Smooth muscle cell of the brain vasculature (primary cell): ENCODE measurements at regions not wholly inside any gene's neighbourhood (a gene's known extent, or its start where the extent isn't known, plus 50 kb on each side); places are given as distances from the start of the nearest gene placed in this dataset.

Experiments used
- DNase-seq: peaks from one replicate; pipeline ENCODE4 v3.0.0-alpha.2; 2012; ENCODE audit warnings: low read depth, low spot score

DNA sequence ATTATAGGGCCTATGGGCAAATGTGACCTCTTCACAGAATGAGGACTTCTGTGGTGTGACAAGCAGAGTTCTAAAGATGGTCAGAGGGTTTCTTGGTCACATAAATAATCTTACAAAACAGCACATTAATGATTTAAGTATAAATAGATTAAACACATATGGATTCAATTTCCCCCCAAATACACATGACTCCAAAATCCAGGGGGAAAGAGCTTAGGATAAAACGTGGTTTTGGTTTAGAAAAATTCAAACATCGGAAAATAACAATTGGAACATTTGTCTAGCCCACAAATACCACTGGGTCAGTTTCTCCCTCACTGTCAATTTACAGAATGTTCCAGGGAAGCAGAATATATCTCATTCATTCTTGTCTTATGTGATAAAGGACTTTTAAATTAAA lies 283.1 kb downstream of the COG6 start:
- DNase-seq, result no peak

DNA sequence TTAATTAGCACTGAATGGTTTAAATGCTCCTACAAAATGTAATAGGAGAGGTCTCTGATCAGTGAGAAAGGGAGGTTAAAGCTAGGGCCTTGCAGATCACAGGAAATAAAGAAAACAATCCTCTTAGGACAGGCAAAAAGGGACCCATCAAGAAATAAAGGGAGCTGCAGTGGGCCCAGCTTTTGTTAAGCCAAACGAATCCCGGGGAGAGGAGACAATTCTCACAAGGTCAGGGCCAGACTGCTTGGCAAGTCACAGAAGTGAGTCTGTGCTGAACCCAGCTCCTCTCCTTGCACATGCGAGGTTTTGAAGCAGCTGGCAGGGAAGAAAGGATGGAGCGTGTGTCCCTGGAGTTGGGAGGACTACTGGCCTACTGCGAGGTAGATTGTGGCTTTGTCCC lies 285.8 kb downstream of the COG6 start:
- DNase-seq, result no peak

DNA sequence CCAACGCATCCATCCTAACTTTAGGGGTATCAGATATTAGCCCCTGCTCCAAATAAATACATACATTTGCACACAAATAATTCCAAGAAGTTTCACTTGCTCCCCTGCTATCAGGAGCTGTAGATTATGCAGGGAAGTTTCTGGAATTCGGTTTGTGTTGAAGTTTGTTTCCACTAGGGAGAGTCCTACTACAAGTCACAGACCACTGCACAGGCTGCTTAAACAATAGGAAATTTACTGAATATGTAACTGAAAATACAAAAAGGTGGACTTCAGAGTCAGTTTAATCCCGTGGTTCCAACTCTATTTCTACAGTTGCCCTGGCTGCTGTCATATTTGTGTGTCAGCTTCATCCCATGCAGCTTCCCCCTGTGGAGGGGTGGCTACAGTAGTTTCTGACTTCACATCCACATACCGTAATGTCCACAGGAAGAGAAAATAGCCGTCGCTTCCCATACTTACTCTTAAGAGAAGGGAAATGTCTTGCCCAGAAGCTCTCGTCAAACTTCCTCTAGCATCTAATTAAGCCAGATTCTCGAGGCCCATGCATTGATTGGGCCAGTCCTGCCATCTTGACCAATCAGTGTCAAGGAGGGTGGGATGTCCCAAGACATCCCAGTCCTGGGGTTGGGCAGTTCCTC lies 286.6 kb downstream of the COG6 start:
- no peak for DNase-seq

DNA sequence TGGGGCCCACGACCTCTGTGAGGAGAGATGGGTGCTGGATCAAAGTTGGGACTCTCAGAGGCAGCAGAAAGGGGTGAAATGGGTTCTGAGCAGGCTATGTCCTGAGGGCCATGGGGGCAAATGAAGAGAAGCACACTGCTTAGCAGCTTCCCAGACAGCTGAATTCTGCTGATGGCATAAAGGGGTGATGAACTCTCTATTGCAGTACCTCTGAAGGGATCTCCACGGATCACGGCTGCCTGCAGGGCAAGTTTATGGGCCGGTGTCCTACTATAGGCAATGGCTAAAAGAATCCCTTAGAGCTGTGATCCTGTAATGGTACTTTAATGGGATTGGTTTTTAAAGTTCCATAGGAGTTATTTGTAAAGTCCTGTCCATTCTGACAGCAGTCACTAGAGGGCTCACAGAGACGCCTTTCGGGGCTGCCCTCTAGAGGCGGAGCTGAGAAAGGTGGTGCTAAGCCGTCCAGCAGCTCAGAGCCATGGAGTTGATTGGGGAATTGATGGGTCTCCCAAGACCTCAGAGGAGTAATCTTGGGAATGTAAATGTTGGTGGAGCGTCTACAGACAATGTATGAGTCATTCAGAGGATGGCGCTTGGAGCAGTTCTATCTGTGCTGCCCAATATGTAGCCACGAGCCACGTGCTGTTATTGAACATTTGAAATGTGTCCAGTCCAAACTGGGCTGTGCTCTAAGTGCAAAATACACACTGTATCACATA lies 287.3 kb downstream of the COG6 start:
- DNase-seq, result peak; percentile 36

DNA sequence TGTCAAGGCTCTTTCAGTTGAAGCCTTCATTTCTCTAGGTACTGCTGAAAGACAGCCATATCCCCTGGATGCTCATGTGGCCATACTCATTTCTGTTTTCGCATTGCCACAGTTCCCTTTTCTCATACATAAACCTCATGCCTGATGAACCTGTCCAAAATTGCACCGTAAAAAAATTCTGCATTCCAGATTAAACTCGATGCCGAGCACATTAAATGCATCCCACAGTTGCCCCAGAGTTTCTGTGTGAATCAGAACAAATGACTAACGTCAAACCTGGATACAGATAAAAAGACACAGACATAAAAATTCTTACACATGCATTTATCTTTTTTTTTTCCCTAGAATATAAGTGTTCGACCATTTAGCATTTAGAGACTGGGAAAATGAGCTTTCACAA lies 288.2 kb downstream of the COG6 start:
- DNase-seq, result no peak

DNA sequence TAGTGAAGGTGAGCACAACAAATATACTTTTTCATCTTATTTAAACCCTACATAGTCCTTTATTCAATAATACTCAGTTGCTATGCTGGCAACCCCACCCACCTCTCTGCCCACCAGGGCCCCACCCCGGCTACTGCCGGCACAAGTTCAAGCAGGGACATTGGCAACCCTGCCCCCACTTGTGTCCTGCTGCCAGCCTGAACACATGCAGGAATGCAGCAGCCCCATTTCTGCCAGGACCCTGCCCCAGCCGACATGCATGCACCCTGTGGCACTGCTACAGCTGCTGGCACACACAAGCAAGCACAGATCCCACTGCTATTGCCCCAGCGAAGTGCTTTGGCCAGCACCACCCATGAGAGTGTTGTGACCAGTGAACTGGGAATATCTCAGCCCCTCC lies 289.8 kb downstream of the COG6 start:
- no peak for DNase-seq

DNA sequence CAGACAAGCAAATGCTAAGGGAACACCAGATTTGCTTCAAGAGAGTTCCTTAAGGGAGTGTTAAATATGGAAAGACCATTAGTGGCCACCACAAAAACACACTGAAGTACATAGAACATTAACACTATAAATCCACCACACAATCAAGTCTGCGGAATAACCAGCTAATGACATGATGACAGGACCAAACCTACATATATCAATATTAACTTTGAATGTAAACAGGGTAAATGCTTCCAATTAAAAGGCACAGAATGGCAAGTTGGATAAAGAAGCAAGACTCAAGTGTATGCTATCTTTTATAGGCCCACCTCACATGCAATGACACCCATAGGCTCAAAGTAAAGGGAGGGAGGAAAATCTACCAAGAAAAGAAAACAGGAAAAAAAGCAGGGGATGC lies 291.3 kb downstream of the COG6 start:
- no peak for DNase-seq

DNA sequence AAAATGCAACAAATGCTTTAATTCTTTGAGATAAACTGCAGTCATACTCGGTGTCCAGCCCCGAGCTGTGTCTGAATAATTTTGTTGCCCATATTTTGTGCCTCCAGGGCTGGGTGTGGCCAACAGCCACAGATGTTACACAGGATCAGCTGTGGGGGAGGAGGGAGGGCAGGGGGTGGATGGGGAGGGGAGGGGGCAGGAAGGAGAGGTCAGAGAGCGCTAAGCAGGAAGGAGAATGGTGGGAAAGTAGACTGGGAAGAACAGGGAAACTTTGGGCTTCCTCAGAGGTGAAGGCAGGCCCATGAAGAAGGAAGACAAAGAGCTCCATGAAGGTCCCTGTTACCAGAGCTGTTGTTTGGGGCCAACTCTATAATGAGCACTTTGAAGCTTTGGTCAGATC lies 295.8 kb downstream of the COG6 start:
- DNase-seq, result no peak

DNA sequence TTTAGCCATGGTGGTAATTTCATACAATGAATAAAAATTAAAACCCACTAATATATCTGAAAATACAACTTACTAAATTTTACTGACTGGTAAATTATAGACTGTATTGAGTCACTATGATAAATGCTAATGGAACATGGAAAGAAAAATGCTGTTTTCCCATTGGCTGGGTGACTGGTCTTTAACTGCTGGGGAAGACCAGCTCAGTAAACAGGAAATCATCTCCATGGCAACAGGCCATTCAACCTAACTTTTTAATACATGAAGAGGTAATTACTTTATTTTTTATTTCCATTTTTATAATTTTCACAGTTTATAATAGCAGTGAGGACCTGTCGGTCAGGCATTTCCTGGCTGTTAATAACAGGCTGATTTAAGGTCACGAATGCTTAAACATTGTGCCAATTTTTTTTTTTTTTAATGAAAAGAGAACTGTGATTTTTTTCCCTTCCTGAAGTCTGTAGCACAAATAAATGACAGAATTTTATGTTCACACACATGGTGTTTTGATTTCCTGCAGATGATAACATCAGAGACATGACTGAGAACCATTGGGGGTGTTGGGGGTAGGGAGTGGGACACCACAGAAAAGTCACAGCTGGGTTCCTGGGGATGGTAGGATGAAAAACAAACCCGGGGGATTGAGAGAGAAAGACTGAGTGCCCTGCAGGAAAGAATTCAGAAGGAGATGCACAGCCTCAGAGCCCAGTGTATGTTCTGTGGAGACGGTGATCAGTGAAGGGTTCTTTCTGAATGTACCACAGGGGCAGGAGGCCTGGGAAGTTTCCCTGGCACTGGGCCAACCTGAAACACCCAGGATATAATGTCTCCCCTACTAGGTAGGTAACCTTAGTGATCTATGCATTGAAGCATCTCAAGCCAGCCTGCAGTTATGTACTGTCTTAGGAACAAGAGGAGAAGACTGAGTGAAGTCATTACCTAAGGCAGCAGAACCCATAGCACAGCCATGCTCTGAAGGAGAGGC lies 297.1 kb downstream of the COG6 start:
- DNase-seq, result no peak

DNA sequence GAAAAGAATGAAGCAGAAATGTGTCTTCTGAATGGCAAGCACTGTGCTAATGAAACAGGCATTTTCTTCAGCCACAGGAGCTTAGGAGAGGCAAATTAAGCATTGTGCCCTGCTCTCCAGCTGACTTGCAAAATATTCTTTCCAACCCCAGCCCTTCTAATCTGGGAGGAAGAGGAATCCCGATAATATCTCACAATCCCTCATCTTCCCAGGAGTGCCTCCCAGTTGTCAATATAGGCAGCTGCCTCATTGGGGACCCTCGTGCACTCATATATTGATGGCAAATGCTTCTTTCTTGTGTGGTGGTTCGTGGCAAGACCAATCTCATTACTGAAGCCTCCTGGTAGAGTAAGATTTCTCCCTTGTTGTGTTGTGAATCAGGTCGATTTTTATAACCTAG lies 299.0 kb downstream of the COG6 start:
- no peak for DNase-seq

DNA sequence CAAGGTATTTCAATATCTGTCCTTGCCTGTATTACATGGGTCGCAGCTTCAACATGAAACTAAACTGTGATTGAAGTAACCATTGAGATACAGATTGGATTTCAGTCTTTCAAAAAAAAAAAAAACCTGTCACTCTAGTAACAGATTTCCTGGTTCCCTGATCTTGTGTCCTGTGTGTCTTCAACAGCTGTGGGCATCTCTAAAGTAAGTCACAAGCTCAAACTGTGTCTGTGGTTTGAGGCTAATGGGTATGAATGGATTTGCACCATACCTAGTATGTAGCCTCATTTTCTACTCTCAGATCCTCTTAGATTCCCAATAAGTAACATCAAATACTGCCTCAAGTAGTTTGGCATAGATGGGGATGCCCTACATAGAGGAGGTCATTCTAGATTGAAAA lies 300.1 kb downstream of the COG6 start:
- DNase-seq, result no peak

DNA sequence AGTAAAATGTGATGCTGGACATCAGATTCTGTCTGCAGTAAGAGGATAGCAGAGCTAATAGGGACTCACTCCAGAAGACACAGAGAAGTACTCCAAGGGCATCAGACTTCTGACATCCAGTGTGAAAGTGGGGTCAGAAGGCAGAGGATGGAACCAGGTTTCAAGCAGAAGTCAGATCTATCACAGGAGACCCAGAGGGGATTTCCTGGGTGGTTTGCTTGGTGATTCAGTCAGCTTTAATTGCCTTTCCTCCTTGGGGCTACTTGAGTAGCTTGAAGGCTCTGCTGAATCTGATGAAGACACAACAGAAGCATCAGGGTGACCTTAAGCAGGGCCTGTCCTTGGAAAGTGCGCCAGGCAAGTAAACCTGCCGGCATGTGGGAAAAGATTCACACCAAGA lies 300.6 kb downstream of the COG6 start:
- no peak for DNase-seq

DNA sequence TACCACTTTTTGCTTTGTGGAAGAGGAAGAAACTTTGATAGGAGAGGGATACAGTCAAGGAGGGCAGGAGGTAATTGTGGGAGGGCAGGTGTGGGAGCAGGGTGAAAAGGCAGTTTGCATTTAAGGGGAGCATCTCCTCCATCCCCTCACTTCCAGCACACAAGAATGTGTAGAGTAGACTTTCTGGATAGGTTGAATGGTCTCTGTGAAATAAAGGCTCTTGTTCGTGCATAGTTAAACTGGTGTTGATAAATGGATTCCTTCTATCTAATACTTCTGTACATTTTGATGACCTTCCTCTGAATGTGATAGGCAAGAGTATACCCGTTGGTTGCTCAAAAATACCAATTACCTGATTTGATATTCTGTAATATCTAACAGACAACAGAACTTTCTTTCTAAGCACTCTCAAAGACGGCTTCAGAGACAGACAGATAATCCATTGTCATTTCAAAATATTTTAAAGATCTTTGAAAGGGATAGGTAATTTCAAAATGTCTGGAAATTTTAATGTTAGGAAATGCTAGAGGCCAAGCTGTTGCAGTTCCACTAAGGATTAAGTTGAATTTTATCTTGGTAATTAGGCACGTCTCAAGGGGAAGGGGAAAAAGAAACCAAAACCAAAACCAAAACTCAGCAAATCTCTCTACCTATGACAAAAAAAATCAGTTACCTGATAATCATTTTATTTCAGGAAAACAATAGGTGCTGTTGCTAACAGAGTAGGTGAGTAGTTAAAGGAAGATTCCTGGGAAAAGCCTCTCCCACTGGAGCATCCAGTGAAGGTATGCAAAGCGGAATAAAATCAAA lies 302.6 kb downstream of the COG6 start:
- no peak for DNase-seq

DNA sequence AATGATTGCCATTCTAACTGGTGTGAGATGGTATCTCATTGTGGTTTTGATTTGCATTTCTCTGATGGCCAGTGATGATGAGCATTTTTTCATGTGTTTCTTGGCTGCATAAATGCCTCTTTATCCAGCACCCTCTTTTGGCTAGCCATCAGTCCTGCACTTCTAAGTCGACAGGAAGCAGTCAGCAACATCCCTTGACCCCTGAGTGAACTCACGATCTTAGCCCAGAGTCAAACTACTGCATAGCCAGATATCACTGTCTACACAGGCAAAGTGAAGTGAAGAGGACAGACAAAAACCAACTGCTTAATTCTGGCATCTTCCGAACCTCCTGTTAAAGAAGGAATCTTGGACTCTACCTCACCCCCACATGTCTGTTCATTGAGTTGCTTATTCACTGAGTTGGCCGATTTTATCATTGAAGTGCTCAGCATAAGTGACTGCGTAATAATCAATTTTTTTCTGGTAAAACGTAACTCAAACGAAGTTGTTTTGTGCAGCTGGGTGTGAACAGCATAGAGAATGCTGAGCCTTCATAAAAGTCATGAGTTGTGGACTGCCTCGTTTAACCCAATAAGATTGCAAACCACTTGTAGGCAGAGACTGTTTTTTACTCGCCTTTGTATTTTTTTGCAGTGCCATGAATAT lies 304.2 kb downstream of the COG6 start:
- DNase-seq, result no peak

DNA sequence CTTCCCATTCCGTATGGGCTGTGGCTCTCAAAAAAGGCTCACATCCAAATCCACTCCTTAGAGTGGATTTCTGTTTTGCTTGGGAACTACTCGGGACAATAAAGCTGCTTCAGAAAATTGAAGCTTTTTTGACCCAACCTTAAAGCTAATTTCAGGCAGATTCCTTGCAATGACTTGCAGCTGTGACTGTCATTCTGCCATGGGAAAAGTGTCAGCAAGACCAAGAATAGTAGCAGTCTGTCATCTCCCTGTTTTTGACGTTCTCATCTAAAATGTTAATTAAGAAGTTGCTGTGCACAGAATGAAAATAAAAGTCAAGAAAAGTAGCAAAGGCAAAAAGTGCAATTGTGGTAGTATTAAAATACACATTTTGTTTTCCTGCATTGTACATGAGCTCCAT lies 304.7 kb downstream of the COG6 start:
- DNase-seq, result no peak

DNA sequence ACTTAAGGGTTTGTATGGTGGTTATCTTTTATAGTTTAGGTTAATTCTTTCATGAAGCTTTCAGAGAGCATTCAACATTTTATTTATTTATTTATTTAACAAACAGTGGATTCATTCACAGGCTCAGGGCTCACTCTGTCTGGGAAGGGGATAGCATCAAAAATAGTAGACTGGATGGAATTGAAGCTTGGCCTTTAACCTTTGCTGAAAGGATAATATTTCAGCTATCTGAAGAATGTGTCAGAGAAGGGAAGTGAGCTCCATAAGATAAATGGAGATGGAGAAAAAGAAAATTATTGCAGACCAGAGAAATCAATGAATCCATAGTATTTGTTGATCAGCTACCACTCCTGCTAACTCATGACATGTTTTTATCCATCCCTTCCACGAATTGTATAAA lies 305.6 kb downstream of the COG6 start:
- no peak for DNase-seq

DNA sequence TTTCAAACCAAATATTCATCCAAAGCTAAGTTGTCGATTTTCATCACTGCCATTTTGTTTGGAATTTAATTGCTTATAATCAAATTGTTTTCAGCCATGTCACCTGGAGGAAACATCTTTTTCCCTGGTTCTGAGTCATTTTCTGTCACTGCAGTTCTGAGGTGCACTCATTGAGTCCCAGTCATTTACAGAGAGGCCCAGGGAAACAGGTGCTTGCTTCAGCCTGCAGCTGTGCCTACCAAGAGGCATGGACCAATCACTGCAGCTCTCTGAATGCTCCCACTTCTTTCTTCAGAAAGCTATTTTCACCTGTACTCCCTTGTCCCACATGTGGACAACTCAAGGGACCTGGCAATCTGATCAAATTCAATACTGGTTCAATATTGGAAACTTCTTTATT lies 308.1 kb downstream of the COG6 start:
- no peak for DNase-seq

DNA sequence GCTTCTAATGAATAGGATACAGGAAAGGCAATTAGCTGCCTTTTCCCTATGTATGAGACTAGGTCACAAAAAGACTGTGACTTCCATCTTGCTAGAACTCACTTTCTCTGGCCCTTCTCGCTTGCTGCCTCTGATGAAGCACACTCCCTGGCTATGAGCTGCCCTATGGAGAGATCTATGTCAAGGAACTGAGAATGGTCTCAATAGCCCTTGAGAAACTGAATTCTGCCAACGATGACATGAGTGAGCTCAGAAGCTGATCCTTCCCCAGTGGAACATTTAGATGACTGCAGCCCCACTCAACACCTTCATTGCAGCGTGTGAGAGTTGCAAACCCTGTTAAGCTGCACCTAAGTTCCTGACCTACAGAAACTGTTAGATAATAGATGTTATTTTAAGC lies 309.8 kb downstream of the COG6 start:
- no peak for DNase-seq

DNA sequence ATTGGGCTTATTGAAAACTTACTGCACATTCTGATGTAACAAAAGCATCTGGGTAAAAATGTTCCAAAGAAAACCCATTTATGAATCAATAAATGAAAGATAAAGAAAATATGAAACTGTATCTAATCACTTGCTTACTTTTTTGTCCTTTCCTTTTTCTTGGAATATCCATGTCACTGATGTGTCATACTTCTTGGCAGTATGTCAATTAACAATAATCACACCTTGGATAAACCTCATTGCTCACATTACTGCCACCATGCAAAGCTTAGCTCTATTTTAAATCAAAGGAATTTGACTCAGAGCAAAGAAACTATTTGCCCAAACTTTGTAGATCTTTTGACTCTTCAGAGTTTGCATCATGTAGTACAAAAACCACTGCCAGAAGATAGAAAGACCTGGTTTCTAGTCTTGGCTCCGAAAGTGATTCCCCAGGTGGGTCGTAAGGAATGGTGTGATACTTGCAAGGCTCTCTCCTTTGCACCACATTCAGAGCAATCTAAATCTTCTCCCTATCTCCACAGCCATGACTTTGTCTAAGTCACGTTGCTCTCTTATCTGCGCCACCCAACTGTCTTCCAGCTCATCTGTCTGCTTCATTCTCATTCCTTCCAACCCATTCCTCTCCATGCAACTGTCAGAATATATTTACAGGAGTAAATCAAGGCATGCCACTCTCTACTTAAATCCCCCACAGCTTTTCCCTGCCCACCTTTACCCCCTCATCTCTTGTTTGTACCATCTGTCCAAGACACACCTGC lies 311.9 kb downstream of the COG6 start:
- no peak for DNase-seq
